GM10266 (cell line): ENCODE measurements at regions not wholly inside any gene's neighbourhood (a gene's known extent, or its start where the extent isn't known, plus 50 kb on each side); places are given as distances from the start of the nearest gene placed in this dataset.
A peak's percentile ranks its signal among the peaks of the same experiment; 100 is the strongest.

ENCODE experiments used
- DNase-seq: peaks from one replicate; pipeline ENCODE4 v3.0.0; 2012; ENCODE audit errors: extremely low spot score
- CTCF ChIP-seq: IDR thresholded peaks from 2 replicates; pipeline ENCODE4 v1.5.1; 2012; ENCODE audit warnings: mild to moderate bottlenecking, low read depth; ENCODE audit not compliant: control insufficient read depth, insufficient read depth; ENCODE audit errors: missing control alignments

DNA sequence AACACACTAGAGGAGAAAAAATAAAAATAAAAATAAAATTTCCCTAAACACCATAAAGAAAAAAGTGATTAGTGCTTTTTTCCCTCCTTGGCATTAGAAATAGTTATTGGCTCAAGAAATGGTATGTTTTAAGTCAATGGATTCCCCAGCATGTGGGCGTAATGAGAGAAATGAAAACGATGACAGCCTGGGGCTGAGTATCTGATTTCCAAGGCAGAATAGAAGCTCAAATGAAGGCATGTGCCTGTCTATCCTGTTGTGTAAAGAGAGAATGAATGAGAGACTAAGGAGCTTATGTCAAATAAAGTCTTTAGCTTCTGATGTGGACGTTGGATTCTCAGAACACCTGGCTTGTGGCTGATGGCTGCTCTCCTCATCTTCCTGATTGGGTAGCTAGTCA, 1408.4 kb upstream of the TMEM132C start:
- TF ChIP-seq CTCF: no peak
- DNase-seq: no peak

DNA sequence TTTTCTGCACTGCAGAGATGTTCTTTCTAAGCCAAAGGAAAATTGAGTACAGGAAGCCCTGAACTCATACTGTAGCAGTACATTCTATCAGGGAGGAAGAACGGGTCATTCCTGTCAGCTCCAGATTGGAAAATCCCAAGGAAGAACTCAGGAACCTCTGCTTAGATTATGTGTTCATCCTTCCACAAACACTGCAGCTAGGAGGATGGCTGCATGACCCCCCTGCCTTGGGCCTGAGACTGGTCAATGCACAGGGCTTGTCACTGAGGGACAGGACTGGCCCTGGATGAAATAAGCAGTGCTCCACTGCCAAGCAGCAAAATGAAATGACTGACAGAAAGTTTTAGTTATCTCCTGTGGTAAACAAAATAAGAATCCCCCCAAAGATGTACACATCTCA, 1406.8 kb upstream of the TMEM132C start:
- DNase-seq: no peak
- TF ChIP-seq CTCF: no peak

GRCh38 chr12:126862500-126862899, 1404.5 kb upstream of the TMEM132C start:
- no peak for TF ChIP-seq CTCF
- DNase-seq: no peak

DNA sequence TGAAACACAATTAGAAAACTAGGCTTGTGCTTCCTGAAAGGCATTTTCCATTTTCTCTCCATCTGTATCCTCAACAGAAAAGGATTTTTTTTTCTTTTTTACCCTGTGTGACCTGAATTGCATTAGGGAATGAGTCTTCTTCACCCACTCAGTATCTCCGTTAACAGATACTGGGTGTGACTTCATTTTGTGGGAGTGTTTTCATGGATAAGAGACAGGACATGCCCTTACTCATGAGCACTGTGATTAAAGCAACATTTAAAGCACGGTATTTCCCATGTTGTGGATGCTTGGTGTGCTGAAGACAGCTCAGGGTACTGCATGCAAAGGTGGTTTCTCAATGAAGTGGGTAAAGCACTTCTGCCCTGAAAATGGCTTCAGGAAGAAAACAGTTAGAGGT, 1397.3 kb upstream of the TMEM132C start:
- no peak for DNase-seq
- no peak for TF ChIP-seq CTCF

GRCh38 chr12:126873701-126874100, 1393.3 kb upstream of the TMEM132C start:
- no peak for DNase-seq
- no peak for TF ChIP-seq CTCF

DNA sequence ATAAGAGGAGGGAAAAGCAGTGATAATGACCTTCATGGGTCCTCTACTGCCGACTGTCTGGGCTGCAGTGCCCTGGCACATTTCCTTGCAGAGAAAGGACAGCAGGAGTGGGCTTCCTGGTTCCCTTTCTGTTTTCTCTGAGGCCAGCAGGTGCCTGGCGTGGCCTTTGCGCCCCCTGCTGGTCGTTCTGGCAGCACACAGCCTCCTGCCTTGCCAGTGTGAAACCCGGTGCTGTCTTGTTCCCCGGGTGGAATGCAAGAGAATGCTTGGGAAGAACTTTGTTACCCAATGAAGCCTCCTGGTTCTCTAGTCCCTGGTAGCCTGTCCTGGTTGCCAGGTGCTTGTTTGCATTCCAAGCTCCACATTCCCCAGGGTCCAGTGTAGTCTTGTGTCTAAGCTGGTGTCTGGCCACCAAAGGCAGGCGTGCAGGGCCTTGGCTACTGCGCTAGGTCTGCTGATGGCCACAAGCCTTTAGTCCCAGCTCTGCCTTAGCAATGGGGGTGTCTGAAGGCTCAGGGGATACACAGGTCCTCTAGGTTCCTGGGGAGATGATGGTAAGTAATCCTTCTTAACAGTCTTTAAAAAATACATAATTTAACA, 1392.4 kb upstream of the TMEM132C start:
- peak; percentile 57 for DNase-seq
- TF ChIP-seq CTCF: peak; percentile 96

GRCh38 chr12:126879842-126880241, 1387.1 kb upstream of the TMEM132C start:
- DNase-seq: no peak
- no peak for TF ChIP-seq CTCF
